ENCODE measurements at regions not wholly inside any gene's neighbourhood (a gene's known extent, or its start where the extent isn't known, plus 50 kb on each side); places are given as distances from the start of the nearest gene placed in this dataset.

DNA sequence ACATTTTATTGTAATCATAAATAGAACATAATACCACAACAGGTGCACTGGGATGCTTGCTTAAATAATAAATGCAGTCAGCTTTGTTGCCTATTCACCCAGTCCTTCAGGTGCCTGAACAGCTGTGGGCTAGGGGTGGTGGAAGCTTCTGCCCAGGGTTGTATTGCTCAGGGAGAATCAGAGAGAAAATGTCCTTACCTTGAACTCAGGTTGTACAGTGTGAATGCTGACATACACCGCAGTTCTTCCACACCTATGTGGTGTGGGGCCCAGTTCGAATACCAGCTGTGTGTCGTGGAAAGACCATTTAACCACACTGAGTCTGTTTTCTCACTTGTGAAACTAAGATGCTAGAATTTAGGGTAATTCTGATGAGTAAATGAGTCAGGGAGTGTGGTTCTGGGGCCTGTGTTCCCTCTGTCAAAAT lies 115.7 kb upstream of the ATP1A1 start:
- TF ChIP-seq POLR2A (IDR thresholded peaks at IDR 0.05), result no peak
- TF ChIP-seq, protein P1, sequence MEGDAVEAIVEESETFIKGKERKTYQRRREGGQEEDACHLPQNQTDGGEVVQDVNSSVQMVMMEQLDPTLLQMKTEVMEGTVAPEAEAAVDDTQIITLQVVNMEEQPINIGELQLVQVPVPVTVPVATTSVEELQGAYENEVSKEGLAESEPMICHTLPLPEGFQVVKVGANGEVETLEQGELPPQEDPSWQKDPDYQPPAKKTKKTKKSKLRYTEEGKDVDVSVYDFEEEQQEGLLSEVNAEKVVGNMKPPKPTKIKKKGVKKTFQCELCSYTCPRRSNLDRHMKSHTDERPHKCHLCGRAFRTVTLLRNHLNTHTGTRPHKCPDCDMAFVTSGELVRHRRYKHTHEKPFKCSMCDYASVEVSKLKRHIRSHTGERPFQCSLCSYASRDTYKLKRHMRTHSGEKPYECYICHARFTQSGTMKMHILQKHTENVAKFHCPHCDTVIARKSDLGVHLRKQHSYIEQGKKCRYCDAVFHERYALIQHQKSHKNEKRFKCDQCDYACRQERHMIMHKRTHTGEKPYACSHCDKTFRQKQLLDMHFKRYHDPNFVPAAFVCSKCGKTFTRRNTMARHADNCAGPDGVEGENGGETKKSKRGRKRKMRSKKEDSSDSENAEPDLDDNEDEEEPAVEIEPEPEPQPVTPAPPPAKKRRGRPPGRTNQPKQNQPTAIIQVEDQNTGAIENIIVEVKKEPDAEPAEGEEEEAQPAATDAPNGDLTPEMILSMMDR (IDR thresholded peaks at IDR 0.05), result no peak
